Cerebellar cortex (tissue), 1 donor: ENCODE measurements at regions not wholly inside any gene's neighbourhood (a gene's known extent, or its start where the extent isn't known, plus 50 kb on each side); places are given as distances from the start of the nearest gene placed in this dataset.

ENCODE experiments used
- DNase-seq: peaks from one replicate; pipeline ENCODE4 v3.0.0-alpha.2; 2015; ENCODE audit warnings: low spot score

- no peak for DNase-seq
These were observed 72.4 kb upstream of the SYT1 start for GRCh38 chr12:78792052-78792698.

GRCh38 chr12:78793491-78793890 lies 71.1 kb upstream of the SYT1 start:
- DNase-seq: no peak

- no peak for DNase-seq
These were observed 70.6 kb upstream of the SYT1 start for GRCh38 chr12:78793982-78794381.

GRCh38 chr12:78795934-78796445 lies 68.6 kb upstream of the SYT1 start:
- no peak for DNase-seq

GRCh38 chr12:78797196-78797931 lies 67.2 kb upstream of the SYT1 start:
- no peak for DNase-seq

- no peak for DNase-seq
These were observed 64.9 kb upstream of the SYT1 start for GRCh38 chr12:78799649-78800048.

GRCh38 chr12:78802593-78802992 lies 62.0 kb upstream of the SYT1 start:
- DNase-seq: no peak

GRCh38 chr12:78804262-78804661 lies 60.3 kb upstream of the SYT1 start:
- no peak for DNase-seq
